ENCODE measurements at regions not wholly inside any gene's neighbourhood (a gene's known extent, or its start where the extent isn't known, plus 50 kb on each side); places are given as distances from the start of the nearest gene placed in this dataset.

DNA sequence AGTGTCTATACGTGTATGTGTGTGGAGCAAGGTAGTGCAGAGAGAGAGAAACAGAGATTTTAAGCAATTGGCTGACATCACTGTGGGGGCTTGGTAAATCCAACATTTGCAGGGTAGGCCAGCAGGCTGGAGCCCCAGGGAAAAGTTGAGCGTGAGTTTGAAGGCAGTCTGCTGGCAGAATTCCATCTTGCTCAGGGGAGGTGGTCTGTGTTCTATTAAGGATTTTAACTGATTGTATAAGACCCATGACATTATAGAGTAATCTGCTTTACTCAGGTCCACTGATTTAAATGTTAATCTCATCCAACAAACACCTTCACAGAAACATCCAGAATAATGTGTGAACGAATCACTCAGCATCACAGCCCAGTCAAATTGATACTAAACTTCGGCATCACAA lies 912.9 kb downstream of the GRM8 start:
- WGBS, 2 donors, result 70 to 71% methylated on average over 4 of the region's 4 CpGs
- no peak overlapping the region for H3K4me3 ChIP-seq
- no peaks in the 10 kb centered on the region for H3K27me3 ChIP-seq (ENCODE audit: control insufficient read depth in 3 of 3, insufficient read depth in 3 of 3, low read length in 2 of 3)

DNA sequence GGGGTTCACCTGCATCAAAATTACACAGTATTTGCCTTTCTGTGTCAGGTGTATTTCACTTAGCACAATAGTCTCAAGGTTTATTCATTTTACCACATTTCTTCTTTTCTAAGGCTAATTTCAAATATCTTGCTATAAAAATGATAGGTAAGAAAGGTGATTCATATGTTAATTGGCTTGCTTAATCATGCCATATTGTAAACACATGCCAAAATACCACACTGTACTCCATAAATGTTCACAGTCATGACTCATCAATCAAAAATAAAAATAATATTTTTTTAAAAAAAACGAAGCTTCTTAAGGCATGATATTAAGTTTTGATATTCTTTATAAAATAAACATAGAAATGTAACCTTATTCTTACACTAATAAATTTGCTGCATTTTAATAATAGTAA lies 947.1 kb downstream of the GRM8 start:
- 83 to 85% methylated on average over 1 of the region's 1 CpG for WGBS, 2 donors
- H3K36me3 ChIP-seq (ENCODE audit: control insufficient read depth in 4 of 4, insufficient read depth in 4 of 4, low read length in 4 of 4), result no peaks in the 10 kb centered on the region
- ATAC-seq (ENCODE audit: insufficient read depth, low FRiP score), result no peak

More for the DNA sequence above, 912.9 kb downstream of the GRM8 start:
- Histone ChIP-seq H3K36me3 (ENCODE audit: control insufficient read depth in 4 of 4, insufficient read depth in 4 of 4, low read length in 4 of 4) (no peaks in the 10 kb centered on the region), H3K9me3 (ENCODE audit: control insufficient read depth in 4 of 4, insufficient read depth in 3 of 4, low read length in 3 of 4) (no peaks in the 10 kb centered on the region), H3K27ac (ENCODE audit: low read depth in 1 of 2, low read length in 1 of 2) (no peak overlapping the region), H3K4me1 (ENCODE audit: control insufficient read depth in 5 of 5, insufficient read depth in 5 of 5, low read length in 5 of 5) (no peaks in the 10 kb centered on the region), H3K9ac (ENCODE audit: insufficient read depth in 1 of 2, low read length in 2 of 2) (no peak overlapping the region)
- ATAC-seq (ENCODE audit: insufficient read depth, low FRiP score) (no peak), DNase-seq (no peak)
- TF ChIP-seq, protein P1, sequence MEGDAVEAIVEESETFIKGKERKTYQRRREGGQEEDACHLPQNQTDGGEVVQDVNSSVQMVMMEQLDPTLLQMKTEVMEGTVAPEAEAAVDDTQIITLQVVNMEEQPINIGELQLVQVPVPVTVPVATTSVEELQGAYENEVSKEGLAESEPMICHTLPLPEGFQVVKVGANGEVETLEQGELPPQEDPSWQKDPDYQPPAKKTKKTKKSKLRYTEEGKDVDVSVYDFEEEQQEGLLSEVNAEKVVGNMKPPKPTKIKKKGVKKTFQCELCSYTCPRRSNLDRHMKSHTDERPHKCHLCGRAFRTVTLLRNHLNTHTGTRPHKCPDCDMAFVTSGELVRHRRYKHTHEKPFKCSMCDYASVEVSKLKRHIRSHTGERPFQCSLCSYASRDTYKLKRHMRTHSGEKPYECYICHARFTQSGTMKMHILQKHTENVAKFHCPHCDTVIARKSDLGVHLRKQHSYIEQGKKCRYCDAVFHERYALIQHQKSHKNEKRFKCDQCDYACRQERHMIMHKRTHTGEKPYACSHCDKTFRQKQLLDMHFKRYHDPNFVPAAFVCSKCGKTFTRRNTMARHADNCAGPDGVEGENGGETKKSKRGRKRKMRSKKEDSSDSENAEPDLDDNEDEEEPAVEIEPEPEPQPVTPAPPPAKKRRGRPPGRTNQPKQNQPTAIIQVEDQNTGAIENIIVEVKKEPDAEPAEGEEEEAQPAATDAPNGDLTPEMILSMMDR (IDR thresholded peaks at IDR 0.05; ENCODE audit: control extremely low read depth, extremely low read depth), result no peak

DNA sequence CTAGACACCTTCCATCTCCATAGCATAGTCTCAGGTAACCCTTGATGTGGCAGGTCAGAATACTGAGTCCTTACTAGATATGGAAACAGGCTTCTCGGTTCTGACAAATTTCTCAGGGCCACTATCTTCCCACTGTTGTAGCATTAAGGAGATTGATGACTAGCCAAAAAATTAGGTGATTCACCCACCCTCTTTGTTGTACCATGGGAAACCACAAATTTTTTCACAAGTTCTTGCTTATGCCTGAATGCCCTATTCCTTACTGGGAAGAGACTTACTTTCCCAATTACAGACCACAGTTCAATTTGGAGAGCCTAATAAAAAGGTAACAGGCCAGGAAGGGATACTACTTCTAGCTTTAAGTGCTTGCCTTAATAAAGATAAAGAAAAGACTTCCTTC lies 948.8 kb downstream of the GRM8 start:
- DNase-seq (no peak), ATAC-seq (ENCODE audit: insufficient read depth, low FRiP score) (no peak)
- Histone ChIP-seq H3K9ac (ENCODE audit: insufficient read depth in 1 of 2, low read length in 2 of 2) (no peak overlapping the region), H3K4me1 (ENCODE audit: control insufficient read depth in 5 of 5, insufficient read depth in 5 of 5, low read length in 5 of 5) (no peaks in the 10 kb centered on the region), H3K27me3 (ENCODE audit: control insufficient read depth in 3 of 3, insufficient read depth in 3 of 3, low read length in 2 of 3) (no peaks in the 10 kb centered on the region), H3K36me3 (ENCODE audit: control insufficient read depth in 4 of 4, insufficient read depth in 4 of 4, low read length in 4 of 4) (no peaks in the 10 kb centered on the region), H3K4me3 (no peak overlapping the region), H3K27ac (ENCODE audit: low read depth in 1 of 2, low read length in 1 of 2) (no peak overlapping the region), H3K9me3 (ENCODE audit: control insufficient read depth in 4 of 4, insufficient read depth in 3 of 4, low read length in 3 of 4) (no peaks in the 10 kb centered on the region)
- WGBS, 2 donors, result 89 to 93% methylated on average over 1 of the region's 1 CpG
- TF ChIP-seq, protein P1 (IDR thresholded peaks at IDR 0.05; ENCODE audit: control extremely low read depth, extremely low read depth), result no peak

More for the DNA sequence above, 947.1 kb downstream of the GRM8 start:
- no peak for DNase-seq
- Histone ChIP-seq H3K4me3 (no peak overlapping the region), H3K27ac (ENCODE audit: low read depth in 1 of 2, low read length in 1 of 2) (no peak overlapping the region), H3K9me3 (ENCODE audit: control insufficient read depth in 4 of 4, insufficient read depth in 3 of 4, low read length in 3 of 4) (no peaks in the 10 kb centered on the region), H3K27me3 (ENCODE audit: control insufficient read depth in 3 of 3, insufficient read depth in 3 of 3, low read length in 2 of 3) (no peaks in the 10 kb centered on the region), H3K9ac (ENCODE audit: insufficient read depth in 1 of 2, low read length in 2 of 2) (no peak overlapping the region), H3K4me1 (ENCODE audit: control insufficient read depth in 5 of 5, insufficient read depth in 5 of 5, low read length in 5 of 5) (no peaks in the 10 kb centered on the region)
- TF ChIP-seq, protein P1 (IDR thresholded peaks at IDR 0.05; ENCODE audit: control extremely low read depth, extremely low read depth), result no peak

DNA sequence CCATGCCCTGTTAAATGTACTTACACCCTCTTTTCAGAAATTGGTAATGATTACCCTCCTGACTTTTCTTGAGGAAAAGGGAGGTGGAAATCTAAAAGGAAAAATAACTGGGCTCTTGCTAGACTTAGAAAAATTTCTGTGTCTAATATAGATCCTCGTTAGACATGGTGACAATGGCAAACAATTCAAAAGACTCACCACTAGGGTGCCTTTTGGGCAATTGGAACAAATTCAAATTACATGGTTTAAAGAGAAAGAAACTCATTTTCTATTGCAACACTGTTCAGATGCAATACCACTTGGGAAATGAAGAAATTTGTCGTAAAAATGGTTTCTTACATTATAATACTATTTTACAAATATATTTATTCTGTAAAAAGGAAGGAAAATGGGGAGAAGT lies 950.1 kb downstream of the GRM8 start:
- WGBS, 2 donors, result 75 to 78% methylated on average over 2 of the region's 2 CpGs
- H3K9me3 ChIP-seq (ENCODE audit: control insufficient read depth in 4 of 4, insufficient read depth in 3 of 4, low read length in 3 of 4), result no peaks in the 10 kb centered on the region
- no peaks in the 10 kb centered on the region for H3K4me1 ChIP-seq (ENCODE audit: control insufficient read depth in 5 of 5, insufficient read depth in 5 of 5, low read length in 5 of 5)
- DNase-seq (no peak), ATAC-seq (ENCODE audit: insufficient read depth, low FRiP score) (no peak)
- H3K27me3 ChIP-seq (ENCODE audit: control insufficient read depth in 3 of 3, insufficient read depth in 3 of 3, low read length in 2 of 3), result no peaks in the 10 kb centered on the region
- no peak overlapping the region for H3K9ac ChIP-seq (ENCODE audit: insufficient read depth in 1 of 2, low read length in 2 of 2)
- H3K4me3 ChIP-seq, result no peak overlapping the region
- H3K36me3 ChIP-seq (ENCODE audit: control insufficient read depth in 4 of 4, insufficient read depth in 4 of 4, low read length in 4 of 4), result no peaks in the 10 kb centered on the region
- TF ChIP-seq, protein P1 (IDR thresholded peaks at IDR 0.05; ENCODE audit: control extremely low read depth, extremely low read depth), result no peak
- no peak overlapping the region for H3K27ac ChIP-seq (ENCODE audit: low read depth in 1 of 2, low read length in 1 of 2)

Data from lung (tissue), 11 donors.